NCI-H82 treated with DMSO at 0.1 percent for 48 hours (cell line): ENCODE measurements at regions not wholly inside any gene's neighbourhood (a gene's known extent, or its start where the extent isn't known, plus 50 kb on each side); places are given as distances from the start of the nearest gene placed in this dataset.
"Not testable (repeated sequence)": the region's sequence is repeated elsewhere in the genome, so short reads cannot be mapped to it uniquely, and the experiment has no call there.

ENCODE experiments used
- DNase-seq: peaks from one replicate; lab custom pipeline; 2025; ENCODE audit not compliant: unreplicated experiment; lab: John Stamatoyannopoulos, UW

DNA sequence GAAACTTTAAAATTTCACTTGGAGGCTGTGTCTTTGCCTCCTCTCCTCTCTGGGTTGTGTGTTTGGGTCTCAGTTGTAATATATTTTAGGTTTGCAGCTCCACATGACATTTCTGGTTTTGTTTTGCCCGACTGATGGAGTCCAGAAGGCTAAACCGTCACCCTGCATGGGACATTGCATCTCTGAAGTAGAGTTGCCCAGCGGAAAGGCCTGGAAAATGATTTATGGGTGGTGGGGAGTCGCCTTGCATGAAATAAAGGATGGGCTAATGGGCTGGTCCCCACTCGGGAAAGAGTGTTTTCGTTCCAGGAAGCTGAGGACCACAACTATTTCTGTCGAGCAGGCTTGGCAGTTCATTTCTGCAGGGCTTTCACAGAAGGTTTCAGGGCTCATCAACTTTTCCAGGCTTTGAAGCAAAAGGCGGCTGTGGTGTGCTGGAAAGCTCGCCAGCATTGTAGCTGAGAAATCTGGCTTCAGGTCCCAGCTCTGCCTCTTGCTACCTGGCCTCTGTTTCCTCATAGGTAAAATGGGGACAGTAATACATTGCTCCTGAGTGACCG lies 74.8 kb upstream of the GSC start:
- DNase-seq = no peak

- DNase-seq = no peak
Observed at GRCh38 chr14:94840467-94840866, 70.6 kb upstream of the GSC start.

GRCh38 chr14:94839348-94839747 lies 69.4 kb upstream of the GSC start:
- DNase-seq = no peak

- DNase-seq = no peak
Observed at GRCh38 chr14:94836849-94837248, 66.9 kb upstream of the GSC start.

- DNase-seq = no peak
Observed at GRCh38 chr14:94833633-94834032, 63.7 kb upstream of the GSC start.

GRCh38 chr14:94831085-94831484 lies 61.2 kb upstream of the GSC start:
- no peak for DNase-seq

DNA sequence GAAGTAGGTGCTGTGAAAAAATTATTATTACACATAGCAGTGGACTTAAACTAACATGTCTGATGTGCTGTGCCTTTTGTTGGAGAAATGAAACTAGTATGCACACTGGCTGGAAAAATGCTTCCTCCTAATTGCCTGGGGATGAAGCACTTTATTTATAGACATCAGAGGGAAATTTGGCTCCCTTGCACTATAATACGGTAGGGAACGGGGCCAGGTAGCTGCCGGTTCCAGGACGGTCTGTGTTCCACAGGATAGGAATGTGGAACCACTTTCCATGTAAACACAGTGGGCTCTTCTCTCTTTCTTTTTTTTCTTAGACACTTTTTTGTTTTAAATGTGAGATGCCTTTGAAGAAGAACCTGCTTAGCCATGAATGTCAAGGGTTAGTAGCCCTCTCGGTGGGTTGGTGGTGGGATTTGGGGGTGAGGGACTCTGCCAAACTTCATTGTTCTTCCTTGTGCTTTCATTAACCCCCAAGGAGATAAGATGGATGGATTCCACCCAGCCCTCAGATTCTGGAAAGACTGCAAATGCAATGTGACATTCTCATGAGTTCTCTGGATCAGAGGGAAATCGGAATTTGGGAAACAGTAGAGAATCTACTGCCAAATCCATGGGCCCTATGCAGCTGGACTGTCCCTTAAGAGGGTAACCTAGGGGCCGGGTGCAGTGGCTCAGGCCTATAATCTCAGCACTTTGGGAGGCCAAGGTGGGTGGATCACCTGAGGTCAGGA lies 58.0 kb upstream of the GSC start:
- no peak for DNase-seq

DNA sequence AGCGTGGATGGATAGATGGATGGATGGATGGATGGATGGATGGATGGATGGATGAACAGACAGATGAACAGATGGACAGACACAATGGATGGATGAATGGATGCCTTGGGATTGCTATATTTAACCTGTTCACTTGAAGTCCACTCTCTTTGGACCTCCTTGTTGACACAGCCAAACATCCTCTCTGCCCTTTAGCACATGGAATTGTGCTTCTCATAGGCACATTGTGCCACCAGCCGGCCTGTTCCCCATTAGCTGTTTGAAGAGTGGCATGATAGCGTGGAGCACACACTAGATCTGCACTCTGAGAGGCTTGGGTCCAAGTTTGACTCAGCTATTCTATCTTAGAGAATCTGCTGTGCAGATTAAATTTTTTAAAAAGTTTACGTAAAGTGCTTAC lies 56.9 kb upstream of the GSC start:
- no peak for DNase-seq

DNA sequence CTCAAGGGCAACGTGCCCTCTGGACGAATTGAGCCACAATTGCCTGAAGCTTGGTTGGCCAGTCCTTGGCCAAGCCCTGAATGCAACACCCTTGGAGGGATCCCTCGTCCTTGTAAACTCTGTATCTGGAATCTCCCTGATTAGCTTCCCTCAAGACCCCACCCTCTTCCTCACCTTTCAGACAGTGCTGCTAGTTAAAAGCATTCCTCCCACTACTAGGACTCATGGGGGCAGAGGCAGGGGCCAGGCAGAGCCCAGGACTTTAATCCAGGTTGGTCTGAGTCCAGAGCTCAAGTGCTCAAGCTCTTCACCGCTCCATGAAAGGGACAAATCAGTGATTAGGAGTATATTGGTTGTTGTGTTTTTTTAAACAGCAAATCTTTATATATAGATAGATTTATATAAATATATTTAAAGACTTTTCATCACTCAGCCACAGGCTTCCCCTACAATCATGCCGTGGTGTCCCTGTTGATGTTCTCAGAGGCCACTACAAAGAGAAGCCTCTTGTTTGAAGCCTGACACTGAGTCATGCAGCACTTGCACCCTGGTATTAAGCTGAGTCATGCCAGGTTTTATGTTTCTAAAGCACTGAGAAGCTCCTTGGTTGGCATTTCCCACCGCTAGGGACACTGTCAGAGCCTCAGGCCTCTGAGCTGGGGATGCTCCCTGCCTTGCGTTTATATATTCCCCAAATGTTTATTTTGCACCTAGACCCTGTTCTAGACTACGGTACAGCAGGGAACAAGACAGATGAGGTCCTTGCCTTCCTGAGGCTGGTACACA lies 53.8 kb upstream of the GSC start:
- no peak for DNase-seq

DNA sequence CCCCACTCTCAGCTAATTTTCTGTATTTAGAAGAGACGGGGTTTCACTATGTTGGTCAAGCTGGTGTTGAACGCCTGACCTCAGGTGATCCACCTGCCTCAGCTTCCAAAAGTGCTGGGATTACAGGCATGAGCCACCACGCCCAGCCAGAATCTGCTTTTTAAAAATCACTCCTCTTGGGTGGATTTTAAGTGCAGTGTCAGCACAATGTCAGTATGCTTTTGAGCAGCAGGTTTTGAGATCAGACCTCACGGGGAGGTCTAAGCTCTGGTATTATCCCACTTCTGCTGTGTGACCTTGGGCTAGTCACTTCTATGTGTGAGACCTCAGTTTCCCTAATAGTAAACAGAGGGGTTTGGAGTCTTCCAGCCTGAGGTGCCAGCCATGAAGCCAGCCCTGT lies 51.8 kb upstream of the GSC start:
- DNase-seq = no peak

GRCh38 chr14:94820932-94821331 lies 51.0 kb upstream of the GSC start:
- DNase-seq = not testable (repeated sequence)
